OCI-LY7 (cell line): ENCODE measurements at regions not wholly inside any gene's neighbourhood (a gene's known extent, or its start where the extent isn't known, plus 50 kb on each side); places are given as distances from the start of the nearest gene placed in this dataset.

Source experiments
- EZH2phosphoT487 ChIP-seq: fragments of 200-600 bp; sonication (generic); IDR thresholded peaks from 2 replicates; pipeline ENCODE4 v1.6.1; 2018; ENCODE audit warnings: low read depth, borderline replicate concordance, mild to moderate bottlenecking, mixed run types, antibody characterized with exemption, low read length, moderate library complexity, mixed read lengths
- TF ChIP-seq, protein P1 (sequence below): fragments of 200-600 bp; sonication (generic); conservative IDR thresholded peaks from 2 replicates; pipeline ENCODE4 v1.5.1; 2014; ENCODE audit warnings: mild to moderate bottlenecking, antibody characterized with exemption, low read length, moderate library complexity, mixed read lengths

- TF ChIP-seq, protein P1, sequence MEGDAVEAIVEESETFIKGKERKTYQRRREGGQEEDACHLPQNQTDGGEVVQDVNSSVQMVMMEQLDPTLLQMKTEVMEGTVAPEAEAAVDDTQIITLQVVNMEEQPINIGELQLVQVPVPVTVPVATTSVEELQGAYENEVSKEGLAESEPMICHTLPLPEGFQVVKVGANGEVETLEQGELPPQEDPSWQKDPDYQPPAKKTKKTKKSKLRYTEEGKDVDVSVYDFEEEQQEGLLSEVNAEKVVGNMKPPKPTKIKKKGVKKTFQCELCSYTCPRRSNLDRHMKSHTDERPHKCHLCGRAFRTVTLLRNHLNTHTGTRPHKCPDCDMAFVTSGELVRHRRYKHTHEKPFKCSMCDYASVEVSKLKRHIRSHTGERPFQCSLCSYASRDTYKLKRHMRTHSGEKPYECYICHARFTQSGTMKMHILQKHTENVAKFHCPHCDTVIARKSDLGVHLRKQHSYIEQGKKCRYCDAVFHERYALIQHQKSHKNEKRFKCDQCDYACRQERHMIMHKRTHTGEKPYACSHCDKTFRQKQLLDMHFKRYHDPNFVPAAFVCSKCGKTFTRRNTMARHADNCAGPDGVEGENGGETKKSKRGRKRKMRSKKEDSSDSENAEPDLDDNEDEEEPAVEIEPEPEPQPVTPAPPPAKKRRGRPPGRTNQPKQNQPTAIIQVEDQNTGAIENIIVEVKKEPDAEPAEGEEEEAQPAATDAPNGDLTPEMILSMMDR: no peak
- TF ChIP-seq EZH2phosphoT487: no peak
These were observed 137.7 kb upstream of the APCDD1 start for GRCh38 chr18:10316778-10317177.
